ENCODE measurements at regions not wholly inside any gene's neighbourhood (a gene's known extent, or its start where the extent isn't known, plus 50 kb on each side); places are given as distances from the start of the nearest gene placed in this dataset.

- TF ChIP-seq CTCF (IDR thresholded peaks at IDR 0.05; ENCODE audit: insufficient read depth, low read length, severe bottlenecking): no peak
These were observed 82.3 kb upstream of the CACHD1 start for GRCh38 chr1:64387389-64388285.

GRCh38 chr1:64388336-64388735, 81.6 kb upstream of the CACHD1 start:
- DNase-seq (ENCODE audit: low read depth) (no peak), FAIRE-seq (no peak)
- no peak for TF ChIP-seq CTCF (IDR thresholded peaks at IDR 0.05; ENCODE audit: insufficient read depth, low read length, severe bottlenecking)
- H3K36me3 ChIP-seq (ENCODE audit: control insufficient read depth, insufficient read depth, low read length): no peaks in the 10 kb centered on the region
- no peaks in the 10 kb centered on the region for H3K27me3 ChIP-seq (ENCODE audit: control insufficient read depth, insufficient read depth, low read length)
- H3K4me3 ChIP-seq (ENCODE audit: low read depth, low read length): no peak overlapping the region

More at GRCh38 chr1:64387389-64388285, 82.3 kb upstream of the CACHD1 start:
- no peaks in the 10 kb centered on the region for H3K27me3 ChIP-seq (ENCODE audit: control insufficient read depth, insufficient read depth, low read length)
- H3K36me3 ChIP-seq (ENCODE audit: control insufficient read depth, insufficient read depth, low read length): no peaks in the 10 kb centered on the region
- DNase-seq (ENCODE audit: low read depth) (no peak), FAIRE-seq (no peak)
- no peak overlapping the region for H3K4me3 ChIP-seq (ENCODE audit: low read depth, low read length)

GRCh38 chr1:64392109-64392508, 77.8 kb upstream of the CACHD1 start:
- FAIRE-seq: no peak
- H3K27me3 ChIP-seq (ENCODE audit: control insufficient read depth, insufficient read depth, low read length): no peaks in the 10 kb centered on the region
- H3K4me3 ChIP-seq (ENCODE audit: low read depth, low read length): no peak overlapping the region
- H3K36me3 ChIP-seq (ENCODE audit: control insufficient read depth, insufficient read depth, low read length): no peaks in the 10 kb centered on the region
- no peak for TF ChIP-seq CTCF (IDR thresholded peaks at IDR 0.05; ENCODE audit: insufficient read depth, low read length, severe bottlenecking)
- peak; percentile 55 for DNase-seq (ENCODE audit: low read depth)

GRCh38 chr1:64393790-64394189, 76.1 kb upstream of the CACHD1 start:
- H3K36me3 ChIP-seq (ENCODE audit: control insufficient read depth, insufficient read depth, low read length): no peaks in the 10 kb centered on the region
- H3K27me3 ChIP-seq (ENCODE audit: control insufficient read depth, insufficient read depth, low read length): no peaks in the 10 kb centered on the region
- FAIRE-seq (no peak), DNase-seq (ENCODE audit: low read depth) (no peak)
- TF ChIP-seq CTCF (IDR thresholded peaks at IDR 0.05; ENCODE audit: insufficient read depth, low read length, severe bottlenecking): no peak
- no peak overlapping the region for H3K4me3 ChIP-seq (ENCODE audit: low read depth, low read length)

GRCh38 chr1:64396817-64397216, 73.1 kb upstream of the CACHD1 start:
- no peaks in the 10 kb centered on the region for H3K36me3 ChIP-seq (ENCODE audit: control insufficient read depth, insufficient read depth, low read length)
- peak; percentile 9 for TF ChIP-seq CTCF (IDR thresholded peaks at IDR 0.05; ENCODE audit: insufficient read depth, low read length, severe bottlenecking)
- no peaks in the 10 kb centered on the region for H3K27me3 ChIP-seq (ENCODE audit: control insufficient read depth, insufficient read depth, low read length)
- no peak for DNase-seq (ENCODE audit: low read depth)
- H3K4me3 ChIP-seq (ENCODE audit: low read depth, low read length): no peak overlapping the region
- FAIRE-seq: no peak
